GM03348 (cell line): ENCODE measurements at regions not wholly inside any gene's neighbourhood (a gene's known extent, or its start where the extent isn't known, plus 50 kb on each side); places are given as distances from the start of the nearest gene placed in this dataset.

Source experiments
- DNase-seq: peaks from one replicate; pipeline ENCODE4 v3.0.0; 2012; ENCODE audit warnings: low spot score

DNA sequence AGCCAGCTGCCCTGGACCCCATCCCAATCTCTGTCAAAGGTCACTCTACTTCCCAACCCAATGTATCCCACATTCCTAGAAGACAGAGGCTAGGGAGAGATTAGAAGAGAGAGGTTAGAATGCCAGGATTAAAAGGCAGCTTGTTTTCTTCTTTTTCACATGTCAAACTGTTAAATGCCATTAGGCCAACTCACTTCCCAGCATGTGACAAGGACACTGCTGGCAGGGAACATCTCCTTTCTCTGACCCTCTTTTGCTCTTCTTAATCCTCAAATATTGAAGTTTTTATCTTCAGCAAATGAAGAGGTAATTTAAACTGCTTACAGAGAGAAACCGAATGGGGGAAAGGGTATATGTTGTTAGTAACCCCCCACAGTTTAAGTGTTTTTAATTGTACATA lies 89.1 kb downstream of the BBS10 start:
- no peak for DNase-seq

DNA sequence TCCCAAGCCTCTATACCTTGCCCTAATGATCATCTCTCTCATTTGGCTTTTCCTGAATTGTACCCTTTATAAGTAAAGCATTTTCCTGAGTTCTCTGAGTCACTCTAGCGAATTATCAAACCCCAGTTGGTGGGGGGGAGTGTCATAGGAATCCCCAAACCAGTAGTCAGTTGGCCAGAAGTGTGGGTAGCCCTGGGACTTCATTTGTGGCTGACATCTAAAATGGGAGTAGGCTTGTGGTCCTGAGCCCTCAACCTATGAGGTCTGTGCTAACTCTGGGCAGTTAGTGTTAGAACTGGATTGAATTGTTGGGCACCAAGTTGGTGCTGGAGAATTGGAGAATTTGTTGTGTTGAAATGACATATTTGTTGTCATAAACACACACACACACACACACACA lies 91.3 kb downstream of the BBS10 start:
- DNase-seq, result no peak

DNA sequence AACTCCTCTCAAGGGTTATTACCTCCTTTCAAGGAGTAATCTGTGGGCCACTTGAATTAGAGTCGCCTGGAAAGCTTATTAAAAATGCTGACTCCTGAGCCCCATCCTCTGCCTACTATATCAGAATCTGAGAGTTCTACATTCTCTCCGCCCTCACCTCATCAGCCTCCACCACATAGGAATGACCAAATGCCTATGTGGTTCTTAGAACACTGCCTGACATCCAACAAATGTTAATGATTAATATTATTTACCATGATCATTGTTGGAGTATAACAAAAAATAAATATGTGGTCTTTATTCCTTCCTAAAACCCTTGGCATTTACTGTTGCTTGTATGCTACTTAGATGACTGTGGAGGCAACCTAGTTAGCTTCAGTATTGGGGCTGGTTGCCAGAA lies 91.9 kb downstream of the BBS10 start:
- no peak for DNase-seq

DNA sequence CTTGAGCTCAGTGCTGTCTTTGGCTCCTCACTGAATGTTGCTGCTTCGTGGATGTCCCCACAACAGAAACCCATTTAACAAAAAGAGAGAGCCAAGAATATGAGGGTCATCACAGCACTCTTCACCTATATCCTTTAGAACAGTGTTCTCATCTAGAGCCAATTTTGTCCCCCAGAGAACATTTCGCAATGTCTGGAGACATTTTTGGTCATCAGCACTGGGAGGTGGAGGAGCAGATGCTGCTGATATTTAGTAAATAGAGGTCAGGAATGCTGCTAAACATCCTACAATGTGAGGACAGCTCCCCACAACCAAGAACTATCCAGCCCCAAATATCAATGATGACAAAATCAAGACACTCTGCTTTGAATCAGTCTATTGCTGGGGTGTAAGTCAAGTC lies 92.5 kb downstream of the BBS10 start:
- no peak for DNase-seq

DNA sequence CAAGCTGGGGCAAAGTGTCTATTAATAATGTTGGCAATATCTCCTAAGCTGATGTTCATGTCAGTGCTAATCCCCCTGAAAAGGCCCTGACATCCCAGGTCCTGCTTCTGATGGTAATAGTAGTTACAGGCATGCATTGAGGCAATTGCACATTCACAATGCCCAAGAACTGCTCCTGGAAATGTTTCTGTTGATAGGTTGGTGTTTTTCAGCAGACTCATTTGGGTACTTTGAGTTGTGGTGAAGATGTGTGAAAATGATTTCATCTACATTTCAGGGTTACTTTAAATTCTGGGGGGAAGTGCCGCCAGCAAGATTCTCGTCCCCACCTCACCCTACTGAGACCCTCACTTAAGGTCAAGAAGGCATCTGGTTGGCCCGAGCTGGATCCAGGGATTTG lies 92.9 kb downstream of the BBS10 start:
- DNase-seq, result no peak

DNA sequence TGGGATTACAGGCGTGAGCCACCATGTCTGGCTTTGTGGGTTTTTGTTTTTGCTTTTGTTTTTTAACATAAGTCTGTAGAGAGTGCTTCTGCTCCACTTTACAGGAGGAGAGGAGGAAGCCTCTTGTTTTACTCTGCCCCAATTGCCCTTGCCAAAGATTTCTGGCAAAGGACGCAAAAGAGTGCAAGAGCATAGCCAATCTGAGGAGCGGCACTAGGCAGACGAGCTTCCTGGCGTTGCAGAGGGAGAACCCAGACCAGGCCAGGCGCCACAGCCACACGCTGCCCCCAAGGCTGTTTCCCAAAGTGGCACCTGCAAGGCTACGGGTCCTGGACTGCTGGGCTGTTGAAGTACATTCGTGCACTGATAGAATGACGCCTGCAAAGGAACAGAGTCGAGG lies 96.2 kb downstream of the BBS10 start:
- DNase-seq, result no peak

DNA sequence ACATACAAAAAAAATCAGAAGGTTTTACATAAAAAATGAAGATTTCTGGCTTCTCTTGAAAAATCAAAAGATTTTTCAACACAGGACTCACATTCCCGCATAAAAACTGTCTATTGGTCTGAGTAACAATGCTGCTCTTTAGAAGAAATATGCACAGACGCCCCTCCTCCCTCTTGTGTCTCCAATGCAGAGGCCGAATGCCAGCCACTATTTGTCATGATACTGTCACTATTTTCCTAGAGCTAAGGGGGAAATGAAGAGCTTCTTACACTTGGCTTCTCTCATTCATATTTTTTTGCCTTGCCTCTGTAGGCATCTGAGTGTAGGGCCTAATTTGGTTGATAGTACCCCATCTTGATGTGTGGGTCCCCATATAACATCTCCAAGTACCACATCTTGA lies 98.0 kb downstream of the BBS10 start:
- no peak for DNase-seq

DNA sequence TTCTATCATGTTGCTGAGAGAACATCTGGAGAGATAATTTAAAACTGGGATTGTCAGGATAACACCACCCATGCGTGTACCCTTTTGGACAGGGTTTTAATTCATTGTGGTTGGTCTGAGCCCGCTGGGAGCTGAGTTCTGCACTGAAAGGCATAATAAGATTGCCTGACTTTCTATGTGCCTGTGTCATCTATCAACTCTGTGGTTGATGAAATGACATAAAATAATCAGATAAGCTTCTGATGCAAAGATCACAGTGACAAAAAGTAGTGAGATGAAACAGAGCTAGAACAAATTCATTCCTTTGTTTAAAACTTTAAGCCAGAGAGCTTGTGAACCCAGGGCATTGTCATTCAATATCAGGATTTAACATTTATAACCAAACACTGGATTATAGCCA lies 98.7 kb downstream of the BBS10 start:
- no peak for DNase-seq

DNA sequence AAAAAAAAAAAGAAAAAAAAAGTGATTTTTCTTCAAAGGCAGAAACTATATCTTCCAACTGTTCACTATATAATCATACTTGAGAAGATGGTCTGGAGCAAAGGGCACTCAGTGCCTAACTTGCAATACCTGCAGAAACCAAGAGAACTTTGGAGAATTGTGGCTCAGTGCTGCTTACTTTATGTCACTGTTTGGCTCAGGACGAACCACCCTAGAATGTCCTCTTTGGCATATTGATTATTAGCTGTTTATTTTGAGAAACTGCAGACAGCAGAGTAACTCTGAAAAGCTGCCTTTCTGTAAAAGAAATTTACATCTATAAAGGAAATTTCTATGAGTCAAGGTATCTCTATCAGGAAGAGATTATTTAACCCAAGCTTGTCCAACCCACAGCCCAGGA lies 100.2 kb downstream of the BBS10 start:
- no peak for DNase-seq

DNA sequence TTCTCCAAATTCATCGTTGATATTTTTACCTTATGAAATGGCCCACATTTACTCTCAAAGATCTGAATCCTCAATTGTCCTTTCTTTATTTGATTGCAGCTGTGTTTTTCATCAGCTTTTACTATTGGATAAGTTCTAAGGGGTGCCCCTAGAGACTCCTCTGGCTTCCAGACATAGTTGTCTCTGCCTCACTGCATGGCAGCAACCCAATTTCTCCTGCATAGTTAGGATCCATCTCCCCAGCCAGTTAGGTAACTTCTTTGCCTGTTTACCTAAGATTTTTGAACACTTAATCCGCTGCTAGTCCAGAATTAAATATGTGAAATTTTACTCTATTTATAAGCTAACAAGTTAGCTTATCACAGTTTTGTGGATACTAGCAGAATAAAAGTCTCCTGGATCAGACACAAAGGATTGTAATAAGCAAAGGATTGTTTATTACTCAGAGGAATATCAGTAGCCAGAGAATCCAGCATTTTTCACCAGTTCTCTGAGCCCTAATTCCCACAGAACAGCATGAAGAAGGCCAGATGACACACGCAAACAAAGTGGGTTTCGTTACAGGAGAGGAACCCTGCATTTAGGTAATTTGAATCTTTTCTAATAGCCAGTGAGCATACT lies 101.1 kb downstream of the BBS10 start:
- DNase-seq, result peak; percentile 61

DNA sequence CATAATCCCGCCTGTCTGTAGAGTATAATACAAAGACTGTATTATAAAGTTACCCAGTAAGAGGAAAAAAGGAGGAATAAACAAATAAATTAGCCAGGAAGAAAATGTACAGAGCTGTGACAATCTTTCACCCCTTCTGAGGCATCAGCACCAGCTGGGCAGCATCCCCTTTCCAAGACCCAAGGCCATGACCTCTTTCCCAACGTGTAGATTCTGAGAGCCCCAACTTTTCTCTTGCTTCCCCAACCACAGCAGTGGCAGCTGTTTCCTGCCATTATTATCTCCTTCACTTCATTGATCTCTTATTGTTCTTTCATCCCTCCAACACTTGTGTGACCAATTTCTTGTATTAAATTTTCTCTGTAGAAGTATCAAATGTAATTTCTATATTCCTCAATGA lies 101.6 kb downstream of the BBS10 start:
- DNase-seq, result no peak

DNA sequence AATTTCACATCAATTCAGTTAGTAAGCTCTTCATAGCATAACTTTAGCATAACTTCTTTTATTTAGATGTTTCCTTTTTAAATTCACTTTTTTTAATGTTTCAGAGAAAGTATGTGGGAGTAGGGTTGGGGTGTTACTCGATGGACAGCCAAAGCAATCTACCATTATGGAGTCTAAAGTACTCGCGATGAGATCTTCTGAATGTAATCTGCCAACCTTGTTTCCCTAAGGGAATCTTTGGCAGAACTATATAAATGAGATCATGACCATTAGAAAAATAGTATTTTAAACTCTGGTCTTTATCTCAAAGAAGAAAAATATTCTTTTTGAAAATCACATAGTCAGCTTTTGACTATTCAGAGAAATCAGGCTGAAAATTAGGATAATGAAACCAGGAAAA lies 103.9 kb downstream of the BBS10 start:
- DNase-seq, result no peak

DNA sequence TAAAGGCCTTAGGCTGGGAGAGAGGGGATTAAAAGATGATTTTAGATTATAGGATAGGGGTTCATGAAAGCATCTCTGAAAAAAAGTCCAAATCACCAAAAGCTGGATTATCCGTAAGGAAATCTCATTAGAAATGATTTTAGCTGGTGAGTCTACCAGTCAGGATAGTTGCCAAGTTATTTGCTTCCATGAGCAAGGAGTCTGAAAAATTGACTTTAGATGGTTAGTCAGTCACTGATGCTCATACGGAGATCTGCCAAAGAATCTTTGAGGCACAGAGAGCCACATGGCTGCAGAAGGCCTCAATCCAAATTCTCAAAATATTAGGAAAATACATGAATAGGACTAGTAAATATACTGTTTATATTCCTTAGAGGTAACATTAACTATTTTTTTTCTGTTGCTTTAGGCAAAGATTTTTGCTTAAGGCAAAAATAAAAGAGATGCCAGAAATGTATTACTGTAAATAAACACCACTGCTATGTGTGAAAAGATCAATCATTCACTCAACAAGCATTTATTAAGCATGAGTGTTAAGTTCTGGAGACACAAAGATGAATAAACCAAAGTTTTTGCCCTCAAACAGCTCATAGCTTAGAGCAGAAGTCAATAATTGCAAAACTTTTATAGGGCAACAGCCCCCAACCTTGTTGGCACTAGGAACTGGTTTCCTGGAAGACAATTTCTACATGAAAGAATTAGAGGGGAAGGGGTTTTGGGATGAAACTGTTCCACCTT lies 105.2 kb downstream of the BBS10 start:
- peak; percentile 68 for DNase-seq

DNA sequence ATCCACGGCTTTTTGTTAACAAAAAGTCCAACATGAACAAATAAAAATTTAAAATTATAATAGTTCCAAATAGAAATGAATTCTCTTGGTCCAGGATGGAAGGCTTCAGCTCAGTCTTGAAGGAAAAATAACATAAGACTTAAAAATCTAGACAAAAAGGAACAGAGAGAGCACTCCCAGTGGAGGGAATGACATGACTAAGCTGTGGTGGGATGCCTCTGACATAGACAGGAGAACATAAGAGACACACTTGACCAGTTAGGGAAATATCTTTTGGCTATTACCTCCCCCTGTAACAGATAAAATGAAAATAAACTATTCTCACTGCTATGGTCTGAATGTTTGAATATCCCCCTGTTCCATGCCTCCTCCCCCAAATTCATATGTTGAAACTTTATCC lies 106.8 kb downstream of the BBS10 start:
- DNase-seq, result no peak

DNA sequence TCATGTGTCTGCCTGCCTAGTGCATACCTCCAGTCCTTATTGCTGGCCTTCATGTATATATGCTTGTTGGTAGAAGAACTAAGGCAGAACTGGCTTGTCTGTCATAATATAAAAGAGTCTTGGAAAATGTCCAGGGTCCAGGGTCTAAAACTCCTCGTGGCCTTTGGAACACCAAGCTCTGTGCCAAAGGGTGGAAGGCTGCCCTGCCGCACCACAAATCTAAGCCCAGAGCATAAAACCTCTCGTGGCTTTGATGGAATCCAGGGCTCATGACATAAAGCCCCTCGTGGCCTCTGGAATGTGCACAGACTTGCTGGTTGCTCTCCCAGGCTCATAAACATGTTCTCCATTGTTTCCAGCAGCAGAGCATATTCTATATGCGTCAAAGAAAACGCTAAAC lies 107.9 kb downstream of the BBS10 start:
- DNase-seq, result no peak

DNA sequence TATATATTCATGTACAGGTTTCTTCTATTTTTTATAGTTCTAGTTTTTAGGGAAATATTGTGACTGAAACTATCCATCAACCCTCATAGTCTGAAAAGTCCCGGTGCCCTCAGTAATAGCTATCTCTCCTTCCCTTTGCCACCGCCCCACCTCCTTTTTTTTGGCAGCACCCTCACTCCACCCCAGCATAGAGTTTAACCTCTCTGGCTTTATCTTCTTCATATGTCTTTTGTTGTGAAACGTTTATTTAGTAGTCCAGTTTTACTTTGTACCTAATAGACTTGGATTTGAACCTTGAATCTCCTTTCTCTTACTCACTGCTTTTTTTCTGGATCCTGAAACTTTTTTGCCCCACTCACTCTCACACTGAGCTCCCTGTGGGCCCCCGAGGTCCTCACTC lies 109.5 kb downstream of the BBS10 start:
- no peak for DNase-seq

DNA sequence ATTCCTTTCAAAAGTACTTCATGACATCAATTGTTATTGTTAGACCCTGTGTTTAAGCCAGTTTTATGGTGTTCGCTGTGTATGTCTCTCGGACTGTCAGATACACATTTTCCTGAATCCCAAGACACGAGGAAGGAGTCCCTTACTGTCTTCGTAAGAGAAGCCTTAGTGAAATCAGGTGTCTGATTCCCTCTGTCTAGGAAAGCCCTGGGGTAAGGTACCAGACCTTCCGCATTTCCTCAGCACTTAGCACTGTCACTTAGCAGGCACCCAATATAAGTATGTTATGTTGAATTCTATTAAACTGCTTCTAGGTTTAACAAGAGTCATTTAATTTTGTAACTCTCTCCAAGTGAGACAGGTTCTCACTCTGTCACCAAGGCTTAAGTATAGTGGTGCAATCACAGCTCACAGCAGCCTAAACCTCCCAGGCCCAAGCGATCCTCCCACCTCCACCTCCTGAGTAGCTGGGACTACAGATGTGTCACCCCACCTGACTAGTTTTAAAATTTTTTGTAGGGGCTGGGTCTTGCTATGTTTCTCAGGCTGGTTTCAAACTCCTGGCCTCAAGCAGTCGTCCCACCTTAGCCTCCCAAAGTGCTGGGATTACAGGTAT lies 111.0 kb downstream of the BBS10 start:
- no peak for DNase-seq

DNA sequence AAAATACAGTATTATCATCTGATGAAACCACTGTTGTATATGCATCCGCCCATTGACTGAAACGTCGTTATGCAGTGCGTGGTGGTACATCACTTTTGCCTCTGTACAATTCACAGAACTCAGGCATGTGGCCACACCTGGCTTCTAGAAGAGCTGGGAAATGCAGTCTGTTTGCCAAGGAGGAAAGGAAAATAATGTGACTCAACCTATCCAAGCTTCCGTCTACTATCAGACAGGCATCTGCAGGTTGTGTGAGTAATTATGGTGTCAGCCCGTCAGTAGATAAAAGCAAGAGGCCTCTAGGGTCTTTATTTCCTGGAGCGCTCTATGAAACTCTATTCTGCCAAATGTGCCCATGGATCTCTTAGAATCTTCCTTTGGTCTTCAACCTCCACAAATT lies 111.6 kb downstream of the BBS10 start:
- no peak for DNase-seq

DNA sequence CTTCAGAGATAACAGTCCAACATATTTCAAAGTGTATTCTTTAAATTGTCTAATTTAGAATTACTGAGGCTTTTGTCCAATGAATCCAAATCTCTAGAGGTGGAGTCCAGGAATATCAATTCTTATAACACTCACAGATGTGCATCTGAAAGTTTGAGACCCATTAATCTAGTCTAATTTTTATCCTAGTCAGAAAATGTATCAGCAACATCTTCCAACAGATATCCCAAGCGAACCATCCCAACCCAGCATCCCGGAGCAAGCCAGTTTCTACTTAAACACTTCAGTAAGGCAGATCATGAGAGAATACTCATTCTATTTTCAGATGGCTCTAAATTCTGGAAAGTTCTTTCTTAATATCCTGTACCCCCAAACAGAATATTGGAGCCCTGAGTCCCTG lies 113.5 kb downstream of the BBS10 start:
- no peak for DNase-seq

DNA sequence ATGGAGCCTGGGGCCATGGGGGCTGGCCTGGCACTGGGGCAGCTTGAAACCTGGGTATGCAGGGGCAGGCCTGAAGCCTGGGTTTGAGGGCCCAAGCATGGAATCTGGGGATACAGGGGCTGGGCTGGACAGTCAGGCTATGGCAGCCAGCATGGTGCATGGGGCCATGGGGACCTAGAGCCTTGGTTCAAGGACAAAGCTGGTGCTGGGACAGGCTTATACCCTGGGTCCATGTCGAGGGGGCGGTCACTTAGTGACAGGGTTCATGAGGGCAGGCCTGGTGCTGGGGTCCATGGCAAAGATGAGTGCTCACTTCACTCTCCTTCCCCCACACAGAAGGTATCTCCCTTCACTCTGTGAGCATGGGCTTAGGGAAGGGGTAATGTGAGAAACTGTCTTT lies 116.2 kb downstream of the BBS10 start:
- no peak for DNase-seq

DNA sequence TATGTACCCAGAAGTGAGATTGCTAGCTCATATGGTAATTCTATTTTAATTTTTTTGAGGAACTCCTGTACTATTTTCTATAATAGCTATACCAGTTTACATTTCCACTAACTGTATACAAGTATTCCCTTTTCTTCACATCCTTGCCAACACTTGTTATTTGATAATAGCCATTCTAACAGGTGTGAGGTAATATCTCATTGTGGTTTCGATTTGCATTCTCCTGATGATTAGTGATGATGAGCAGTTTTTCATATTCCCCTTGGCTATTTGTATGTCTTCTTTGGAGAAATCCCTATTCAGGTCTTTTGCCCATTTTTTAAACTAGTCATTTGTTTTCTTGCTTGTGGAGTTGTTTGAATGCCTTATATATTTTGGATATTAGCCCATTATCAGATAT lies 121.3 kb downstream of the BBS10 start:
- no peak for DNase-seq

DNA sequence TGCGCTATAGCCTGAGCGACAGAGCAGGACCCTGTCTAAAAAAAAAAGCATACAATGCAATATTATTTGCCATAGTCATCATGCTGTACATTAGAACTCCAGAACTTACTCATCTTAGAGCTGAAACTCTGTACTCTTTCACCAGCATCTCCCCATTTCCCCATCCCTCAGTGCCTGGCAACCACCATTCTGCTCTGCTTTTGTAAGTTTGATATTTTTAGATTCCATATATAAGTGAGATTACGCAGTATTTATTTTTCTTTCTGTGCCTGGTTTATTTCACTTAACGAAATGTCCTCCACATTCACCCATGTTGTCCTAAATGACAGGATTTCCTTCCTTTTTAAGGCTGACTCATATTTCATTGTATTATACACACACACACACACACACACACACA lies 121.8 kb downstream of the BBS10 start:
- DNase-seq, result no peak

DNA sequence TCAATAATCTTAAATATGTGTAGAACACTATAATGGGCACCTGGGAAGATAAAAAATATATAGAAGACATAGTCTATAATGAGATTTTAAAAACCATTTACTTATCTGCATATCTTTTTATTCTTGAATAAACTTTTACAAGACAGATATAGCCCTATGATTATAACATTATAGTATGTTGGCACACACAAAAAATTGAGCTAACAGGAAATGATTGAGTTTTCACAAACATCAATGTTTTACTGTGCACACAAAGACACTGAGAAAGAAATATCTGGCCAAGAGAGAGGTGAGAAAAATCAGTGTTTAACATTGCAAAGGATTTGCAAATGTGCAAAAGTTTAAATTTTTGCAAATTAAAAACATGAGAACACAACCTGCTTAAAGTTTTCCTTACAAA lies 124.3 kb downstream of the BBS10 start:
- DNase-seq, result no peak

DNA sequence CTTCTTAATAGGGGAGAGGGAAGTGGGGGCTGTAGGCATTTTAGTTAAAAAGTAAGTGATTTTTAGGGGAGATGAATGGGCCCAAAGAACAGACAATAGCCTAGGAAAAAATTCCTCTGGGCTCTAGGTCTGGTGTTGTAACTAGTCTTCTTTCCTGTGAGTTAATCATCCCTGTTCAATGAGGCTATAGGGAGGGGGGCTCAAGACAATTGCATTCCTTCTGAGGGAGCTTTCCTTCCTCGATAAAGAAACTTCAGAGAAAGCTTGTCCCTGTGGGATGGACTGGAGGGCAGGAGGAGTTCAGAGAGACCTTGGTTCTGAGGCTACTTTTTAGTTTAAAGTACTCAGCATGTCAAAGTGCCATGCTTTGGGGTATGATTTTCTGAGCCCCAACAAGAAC lies 127.2 kb downstream of the BBS10 start:
- DNase-seq, result no peak
